Esophagus squamous epithelium (tissue), 5 donors: ENCODE measurements at regions not wholly inside any gene's neighbourhood (a gene's known extent, or its start where the extent isn't known, plus 50 kb on each side); places are given as distances from the start of the nearest gene placed in this dataset.

Experiments
- DNase-seq: peaks from one replicate; lab custom pipeline; 2025; lab: John Stamatoyannopoulos, UW
- H3K27ac ChIP-seq, 4 donors: fragments of 200-600 bp; sonication (generic); one replicate each; pipeline ENCODE4 v1.5.1; 2016 to 2019; ENCODE audit warnings: mild to moderate bottlenecking in 1 of 4
- H3K27me3 ChIP-seq, 4 donors: fragments of 200-600 bp; sonication (generic); 1 replicate in 3 of 4; 2 replicates in 1 of 4; pipeline versions ENCODE4 v1.5.1 to v1.6.0; 2017 to 2021; ENCODE audit warnings: antibody characterized with exemption in 1 of 4
- H3K36me3 ChIP-seq, 3 donors: fragments of 200-600 bp; sonication (generic); one replicate each; pipeline ENCODE4 v1.5.1; 2016 to 2019
- H3K4me1 ChIP-seq, 3 donors: fragments of 200-600 bp; sonication (generic); one replicate each; pipeline ENCODE4 v1.5.1; 2017 to 2019
- H3K4me3 ChIP-seq, 4 donors: fragments of 200-600 bp; sonication (generic); 1 replicate in 3 of 4; 2 replicates in 1 of 4; pipeline ENCODE4 v1.5.1; 2016 to 2019; ENCODE audit warnings: mild to moderate bottlenecking in 2 of 4, moderate library complexity in 1 of 4
- H3K9me3 ChIP-seq, 3 donors: fragments of 200-600 bp; sonication (generic); one replicate each; pipeline ENCODE4 v1.5.1; 2016 to 2019
- POLR2A ChIP-seq, 4 donors: fragments of 450-650 bp; IDR thresholded peaks; one replicate each; pipeline ENCODE4 v1.6.1; 2017; ENCODE audit warnings: antibody characterized with exemption in 4 of 4, mild to moderate bottlenecking in 4 of 4, moderate library complexity in 3 of 4
- WGBS, 2 donors: methylation state at CpG; one replicate each; pipeline ENCODE4 v1.1.5; 2018; 5-methylcytosine and 5-hydroxymethylcytosine counted together
- intact Hi-C: fragments of 100-400 bp; cut with DNase I; formaldehyde crosslinking; loops from one replicate; pipeline ENCODE4 v1.15.0; 2022
- TF ChIP-seq, protein P1 (sequence below), 6 experiments: fragments of 450-650 bp in 4 of 6; fragments of 200-600 bp in 2 of 6; sonication (generic) in 2 of 6; IDR thresholded peaks; one replicate each; pipeline ENCODE4 v1.5.1; 2016 to 2019; ENCODE audit warnings: antibody characterized with exemption in 6 of 6, mild to moderate bottlenecking in 4 of 6, moderate library complexity in 4 of 6
- donor health status: DM: yes; HTN: yes; CAD: no.

DNA sequence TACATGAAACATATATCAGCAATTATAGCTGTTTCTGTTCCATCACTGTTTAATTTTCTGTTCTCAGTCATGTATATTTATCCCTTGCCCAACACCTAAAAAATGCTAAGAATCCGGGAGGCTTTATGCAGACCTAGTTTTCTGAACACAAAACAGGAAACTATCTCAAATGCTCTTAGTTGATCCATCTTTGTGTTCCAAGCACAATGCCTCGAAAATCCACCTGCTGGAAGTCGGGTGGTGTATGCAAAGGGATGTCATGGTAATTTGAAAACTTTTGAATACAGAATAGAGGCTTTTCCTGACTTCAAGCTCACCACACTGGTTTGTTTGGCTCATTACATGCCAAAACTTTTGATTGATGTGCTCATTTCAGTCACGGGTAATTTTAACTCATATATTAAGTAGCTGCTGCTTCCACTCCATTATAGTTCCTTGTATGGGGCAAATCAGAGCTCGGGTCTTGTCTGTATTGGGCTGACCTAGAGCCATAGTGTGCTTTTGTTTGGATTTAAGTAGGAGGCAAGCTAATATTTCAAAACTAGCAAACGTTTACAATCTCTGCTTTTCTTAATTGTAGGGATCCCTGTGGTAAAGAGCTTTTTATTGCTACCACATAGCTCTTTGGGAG, 646.5 kb upstream of the EPHA7 start:
- no peak overlapping the region for H3K27ac ChIP-seq
- no peak for DNase-seq
- no peak overlapping the region for H3K4me3 ChIP-seq
- no peaks in the 10 kb centered on the region for H3K36me3 ChIP-seq
- no peaks in the 10 kb centered on the region for H3K27me3 ChIP-seq
- 16 to 20% methylated on average over 6 of the region's 6 CpGs for WGBS, 2 donors
- H3K9me3 ChIP-seq = no peaks in the 10 kb centered on the region
- H3K4me1 ChIP-seq = no peaks in the 10 kb centered on the region
- intact Hi-C loops = no loop called here
- no peak for TF ChIP-seq POLR2A (IDR thresholded peaks at IDR 0.05)
- TF ChIP-seq, protein P1, sequence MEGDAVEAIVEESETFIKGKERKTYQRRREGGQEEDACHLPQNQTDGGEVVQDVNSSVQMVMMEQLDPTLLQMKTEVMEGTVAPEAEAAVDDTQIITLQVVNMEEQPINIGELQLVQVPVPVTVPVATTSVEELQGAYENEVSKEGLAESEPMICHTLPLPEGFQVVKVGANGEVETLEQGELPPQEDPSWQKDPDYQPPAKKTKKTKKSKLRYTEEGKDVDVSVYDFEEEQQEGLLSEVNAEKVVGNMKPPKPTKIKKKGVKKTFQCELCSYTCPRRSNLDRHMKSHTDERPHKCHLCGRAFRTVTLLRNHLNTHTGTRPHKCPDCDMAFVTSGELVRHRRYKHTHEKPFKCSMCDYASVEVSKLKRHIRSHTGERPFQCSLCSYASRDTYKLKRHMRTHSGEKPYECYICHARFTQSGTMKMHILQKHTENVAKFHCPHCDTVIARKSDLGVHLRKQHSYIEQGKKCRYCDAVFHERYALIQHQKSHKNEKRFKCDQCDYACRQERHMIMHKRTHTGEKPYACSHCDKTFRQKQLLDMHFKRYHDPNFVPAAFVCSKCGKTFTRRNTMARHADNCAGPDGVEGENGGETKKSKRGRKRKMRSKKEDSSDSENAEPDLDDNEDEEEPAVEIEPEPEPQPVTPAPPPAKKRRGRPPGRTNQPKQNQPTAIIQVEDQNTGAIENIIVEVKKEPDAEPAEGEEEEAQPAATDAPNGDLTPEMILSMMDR (IDR thresholded peaks at IDR 0.05) = no peak

DNA sequence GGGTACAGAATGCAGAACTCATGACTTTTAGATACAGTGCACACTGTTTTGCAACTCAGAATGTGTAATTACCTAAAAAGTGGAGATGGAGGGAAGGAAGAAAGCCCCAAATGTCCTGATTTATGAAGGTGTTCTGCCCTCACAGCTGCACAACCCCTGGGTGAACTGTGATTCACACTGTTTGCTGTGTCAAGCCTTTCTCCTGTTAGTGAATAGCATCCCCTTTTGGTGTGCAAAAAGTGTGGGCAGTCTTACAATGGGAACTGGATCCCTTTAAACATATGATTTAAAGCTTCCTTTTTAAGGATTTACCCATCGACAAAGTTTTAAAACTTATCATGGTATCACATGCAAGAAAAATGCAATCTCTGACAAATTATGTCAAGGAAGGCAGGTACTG, 633.4 kb upstream of the EPHA7 start:
- intact Hi-C loops = no loop called here
- TF ChIP-seq POLR2A (IDR thresholded peaks at IDR 0.05) = no peak
- TF ChIP-seq, protein P1 (IDR thresholded peaks at IDR 0.05) = no peak
- Histone ChIP-seq H3K27ac (no peak overlapping the region), H3K4me1 (no peaks in the 10 kb centered on the region), H3K27me3 (no peaks in the 10 kb centered on the region), H3K4me3 (no peak overlapping the region), H3K9me3 (peaks cover 0 to 3% (median 0%) of the 10 kb centered on the region in 3 donors), H3K36me3 (no peaks in the 10 kb centered on the region)
- 7 to 38% methylated on average over 1 of the region's 1 CpG for WGBS, 2 donors
- no peak for DNase-seq

DNA sequence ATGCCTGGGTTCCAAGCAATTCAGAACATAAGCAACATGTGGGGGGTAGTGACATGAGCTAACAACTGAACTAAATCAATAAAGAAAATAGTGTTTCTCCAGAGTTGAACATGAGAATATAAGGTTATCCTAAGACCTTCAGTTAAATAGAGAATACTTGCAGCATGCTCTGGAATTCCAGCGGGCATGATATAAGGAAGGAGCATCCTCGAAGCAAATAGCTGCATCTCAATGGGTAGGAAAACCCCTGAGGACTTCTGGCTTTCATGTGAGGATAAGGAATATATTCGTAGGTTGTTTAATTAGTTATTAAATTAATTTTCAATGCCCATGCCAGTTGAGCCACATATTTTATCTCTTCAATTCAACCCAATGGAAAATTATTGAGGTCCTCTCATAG, 631.2 kb upstream of the EPHA7 start:
- Histone ChIP-seq H3K4me3 (no peak overlapping the region), H3K27ac (no peak overlapping the region), H3K27me3 (no peaks in the 10 kb centered on the region), H3K9me3 (no peaks in the 10 kb centered on the region), H3K4me1 (no peaks in the 10 kb centered on the region), H3K36me3 (no peaks in the 10 kb centered on the region)
- 72 to 73% methylated on average over 3 of the region's 3 CpGs for WGBS, 2 donors
- intact Hi-C loops = no loop called here
- DNase-seq = no peak
- no peak for TF ChIP-seq POLR2A (IDR thresholded peaks at IDR 0.05)
- TF ChIP-seq, protein P1 (IDR thresholded peaks at IDR 0.05) = no peak

DNA sequence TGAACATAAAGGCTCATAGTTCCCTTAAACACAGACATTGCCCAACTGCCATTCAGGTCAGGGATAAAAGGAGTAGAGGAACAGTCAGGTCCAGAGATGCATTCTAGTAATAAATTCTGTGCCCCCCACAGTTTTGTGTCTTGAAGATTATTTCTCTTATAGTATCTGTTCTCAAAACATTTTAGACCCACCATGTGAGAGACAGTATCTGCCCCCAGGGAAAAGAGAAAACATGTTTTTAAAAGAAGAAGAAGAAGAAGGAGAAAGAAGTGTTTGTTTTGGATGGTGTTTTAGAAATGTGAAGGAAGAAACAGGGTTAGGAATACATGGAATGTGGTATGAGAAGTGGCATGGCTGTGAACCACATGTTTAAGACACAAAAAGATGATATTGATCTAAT, 629.6 kb upstream of the EPHA7 start:
- Histone ChIP-seq H3K36me3 (no peaks in the 10 kb centered on the region), H3K4me1 (no peaks in the 10 kb centered on the region), H3K4me3 (no peak overlapping the region), H3K9me3 (no peaks in the 10 kb centered on the region), H3K27ac (no peak overlapping the region), H3K27me3 (no peaks in the 10 kb centered on the region)
- intact Hi-C loops = no loop called here
- DNase-seq = no peak
- TF ChIP-seq, protein P1 (IDR thresholded peaks at IDR 0.05) = no peak
- no peak for TF ChIP-seq POLR2A (IDR thresholded peaks at IDR 0.05)

DNA sequence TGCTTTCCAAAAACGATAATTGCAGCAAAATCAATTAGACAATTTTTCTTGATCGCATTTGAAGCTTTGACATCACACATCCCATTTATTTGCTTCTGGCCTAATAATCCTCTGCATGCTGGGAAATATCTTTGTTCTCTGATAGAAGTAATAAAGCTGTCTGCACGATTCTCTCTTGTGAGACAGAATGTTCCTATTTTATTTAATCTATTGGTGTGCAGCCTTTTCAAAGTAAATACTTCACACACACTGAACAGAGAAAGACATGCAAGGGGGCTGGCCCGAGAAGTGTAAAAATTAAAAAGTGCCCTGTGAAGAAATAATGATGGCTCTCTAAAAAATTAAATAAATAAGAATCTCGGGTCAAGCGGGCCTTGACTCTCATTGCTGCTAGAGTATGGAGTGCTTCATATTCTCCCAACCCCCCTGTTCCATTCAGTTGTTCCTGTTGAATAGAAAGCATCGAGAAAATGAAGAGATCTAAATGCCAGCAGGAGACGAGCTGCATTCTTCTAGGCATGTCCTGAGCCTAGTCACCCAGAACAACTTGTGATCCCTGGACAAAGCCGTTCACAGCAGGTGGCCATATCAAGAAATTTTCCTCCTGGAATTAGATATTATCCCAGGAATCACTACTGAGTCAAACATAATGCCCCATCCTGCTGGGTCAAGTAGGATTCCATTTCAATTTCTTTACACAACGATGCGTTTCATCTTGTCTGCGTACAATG, 625.9 kb upstream of the EPHA7 start:
- TF ChIP-seq POLR2A (IDR thresholded peaks at IDR 0.05) = no peak
- TF ChIP-seq, protein P1 (IDR thresholded peaks at IDR 0.05) = no peak
- Histone ChIP-seq H3K4me3 (no peak overlapping the region), H3K27me3 (no peaks in the 10 kb centered on the region), H3K4me1 (no peaks in the 10 kb centered on the region), H3K27ac (no peak overlapping the region), H3K36me3 (no peaks in the 10 kb centered on the region), H3K9me3 (no peaks in the 10 kb centered on the region)
- 30 to 48% methylated on average over 12 of the region's 12 CpGs for WGBS, 2 donors
- intact Hi-C loops = no loop called here
- DNase-seq = no peak
